GM12875 (cell line): ENCODE measurements at regions not wholly inside any gene's neighbourhood (a gene's known extent, or its start where the extent isn't known, plus 50 kb on each side); places are given as distances from the start of the nearest gene placed in this dataset.
"Not testable (repeated sequence)": the region's sequence is repeated elsewhere in the genome, so short reads cannot be mapped to it uniquely, and the experiment has no call there.

ENCODE experiments used
- H3K4me3 ChIP-seq: one replicate; pipeline ENCODE4 v1.5.1; 2011; ENCODE audit warnings: low read depth, low read length, control low read depth
- TF ChIP-seq, protein P1 (sequence below): IDR thresholded peaks from 2 replicates; pipeline ENCODE4 v1.5.1; 2011; ENCODE audit warnings: low read depth, mild to moderate bottlenecking, control low read depth, inconsistent platforms, low read length, moderate library complexity, borderline replicate concordance; ENCODE audit not compliant: insufficient read depth

DNA sequence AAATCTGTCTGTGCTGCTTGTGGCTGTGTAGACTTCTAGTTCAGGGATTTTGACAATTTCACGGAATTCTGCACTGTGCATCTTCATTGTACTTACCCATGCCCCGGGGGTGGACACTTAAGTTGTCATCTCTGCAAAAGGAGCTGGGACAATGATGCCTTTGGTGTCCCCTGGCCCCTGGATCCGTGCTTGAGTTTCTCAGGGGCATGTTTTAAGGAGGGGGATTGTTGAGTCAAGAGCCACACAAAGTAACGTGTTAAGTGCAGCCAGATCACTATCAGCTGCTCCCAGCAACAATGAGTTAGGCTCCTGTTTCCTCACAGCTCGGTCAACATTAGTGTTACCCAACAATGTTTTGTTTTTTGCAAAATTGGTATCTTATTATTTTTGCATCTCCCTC, 305.0 kb upstream of the DIO3 start:
- H3K4me3 ChIP-seq: no peak overlapping the region
- TF ChIP-seq, protein P1, sequence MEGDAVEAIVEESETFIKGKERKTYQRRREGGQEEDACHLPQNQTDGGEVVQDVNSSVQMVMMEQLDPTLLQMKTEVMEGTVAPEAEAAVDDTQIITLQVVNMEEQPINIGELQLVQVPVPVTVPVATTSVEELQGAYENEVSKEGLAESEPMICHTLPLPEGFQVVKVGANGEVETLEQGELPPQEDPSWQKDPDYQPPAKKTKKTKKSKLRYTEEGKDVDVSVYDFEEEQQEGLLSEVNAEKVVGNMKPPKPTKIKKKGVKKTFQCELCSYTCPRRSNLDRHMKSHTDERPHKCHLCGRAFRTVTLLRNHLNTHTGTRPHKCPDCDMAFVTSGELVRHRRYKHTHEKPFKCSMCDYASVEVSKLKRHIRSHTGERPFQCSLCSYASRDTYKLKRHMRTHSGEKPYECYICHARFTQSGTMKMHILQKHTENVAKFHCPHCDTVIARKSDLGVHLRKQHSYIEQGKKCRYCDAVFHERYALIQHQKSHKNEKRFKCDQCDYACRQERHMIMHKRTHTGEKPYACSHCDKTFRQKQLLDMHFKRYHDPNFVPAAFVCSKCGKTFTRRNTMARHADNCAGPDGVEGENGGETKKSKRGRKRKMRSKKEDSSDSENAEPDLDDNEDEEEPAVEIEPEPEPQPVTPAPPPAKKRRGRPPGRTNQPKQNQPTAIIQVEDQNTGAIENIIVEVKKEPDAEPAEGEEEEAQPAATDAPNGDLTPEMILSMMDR: no peak

DNA sequence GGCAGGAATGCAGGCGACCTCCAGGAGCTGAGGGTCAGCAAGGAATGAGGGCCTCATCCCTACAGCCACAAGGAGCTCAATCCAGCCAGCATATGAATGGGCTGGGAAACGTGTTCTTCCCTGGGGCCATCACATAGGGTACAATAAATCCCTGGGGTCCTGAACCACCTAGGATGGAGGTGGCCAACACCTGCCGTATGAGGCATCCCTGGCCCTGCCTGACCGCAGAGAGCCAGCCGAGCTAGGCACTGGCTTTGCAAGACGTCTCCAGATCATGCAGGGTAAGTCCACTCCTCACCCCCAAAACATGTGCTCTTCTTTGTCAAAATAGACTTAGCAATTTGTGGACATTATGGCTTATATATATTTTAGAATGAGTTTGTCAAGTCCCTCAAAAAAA, 303.7 kb upstream of the DIO3 start:
- H3K4me3 ChIP-seq: no peak overlapping the region
- TF ChIP-seq, protein P1: no peak

DNA sequence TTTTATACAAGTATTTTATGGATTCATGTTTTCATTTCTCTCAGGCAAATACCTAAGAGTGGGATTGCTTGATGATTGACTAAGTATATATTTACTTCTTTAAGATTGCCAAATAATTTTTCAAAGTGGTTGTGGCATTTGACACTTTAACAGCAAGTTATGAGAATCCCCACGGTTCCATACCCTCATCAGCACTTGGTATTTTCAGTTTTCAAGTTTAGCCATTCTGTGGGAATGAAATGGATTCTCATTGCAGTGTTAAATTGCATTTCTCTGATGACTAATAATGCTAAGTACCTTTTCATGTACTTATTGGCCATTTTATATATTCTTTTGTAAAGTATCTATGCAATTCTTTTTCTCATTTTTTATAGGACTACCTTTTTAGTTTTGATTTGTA, 301.5 kb upstream of the DIO3 start:
- H3K4me3 ChIP-seq: no peak overlapping the region
- TF ChIP-seq, protein P1: no peak

DNA sequence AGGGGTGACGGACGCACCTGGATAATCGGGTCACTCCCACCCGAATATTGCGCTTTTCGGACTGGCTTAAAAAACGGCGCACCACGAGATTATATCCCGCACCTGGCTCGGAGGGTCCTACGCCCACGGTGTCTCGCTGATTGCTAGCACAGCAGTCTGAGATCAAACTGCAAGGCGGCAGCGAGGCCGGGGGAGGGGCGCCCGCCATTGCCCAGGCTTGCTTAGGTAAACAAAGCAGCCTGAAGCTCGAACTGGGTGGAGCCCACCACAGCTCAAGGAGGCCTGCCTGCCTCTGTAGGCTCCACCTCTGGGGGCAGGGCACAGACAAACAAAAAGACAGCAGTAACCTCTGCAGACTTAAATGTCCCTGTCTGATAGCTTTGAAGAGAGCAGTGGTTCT, 294.9 kb upstream of the DIO3 start:
- not testable (repeated sequence) for H3K4me3 ChIP-seq

DNA sequence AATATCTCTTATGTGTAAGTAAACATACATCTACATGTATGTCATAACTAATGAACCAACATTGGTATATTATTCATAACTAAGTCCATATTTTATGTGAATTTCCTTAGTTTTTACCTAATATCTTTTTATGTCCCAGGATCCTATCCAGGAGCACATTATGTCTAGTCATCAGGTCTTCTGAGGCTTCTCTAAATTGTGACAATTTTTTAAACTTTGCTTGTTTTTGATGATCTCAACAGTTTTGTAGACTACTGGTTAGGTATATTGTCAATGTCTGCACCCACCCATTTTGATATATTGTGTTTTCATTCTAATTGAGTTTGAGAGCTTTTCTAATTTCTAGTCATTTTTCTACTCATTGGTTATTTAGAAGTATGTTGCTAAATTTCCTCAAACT, 288.2 kb upstream of the DIO3 start:
- H3K4me3 ChIP-seq: no peak overlapping the region
- TF ChIP-seq, protein P1: no peak

DNA sequence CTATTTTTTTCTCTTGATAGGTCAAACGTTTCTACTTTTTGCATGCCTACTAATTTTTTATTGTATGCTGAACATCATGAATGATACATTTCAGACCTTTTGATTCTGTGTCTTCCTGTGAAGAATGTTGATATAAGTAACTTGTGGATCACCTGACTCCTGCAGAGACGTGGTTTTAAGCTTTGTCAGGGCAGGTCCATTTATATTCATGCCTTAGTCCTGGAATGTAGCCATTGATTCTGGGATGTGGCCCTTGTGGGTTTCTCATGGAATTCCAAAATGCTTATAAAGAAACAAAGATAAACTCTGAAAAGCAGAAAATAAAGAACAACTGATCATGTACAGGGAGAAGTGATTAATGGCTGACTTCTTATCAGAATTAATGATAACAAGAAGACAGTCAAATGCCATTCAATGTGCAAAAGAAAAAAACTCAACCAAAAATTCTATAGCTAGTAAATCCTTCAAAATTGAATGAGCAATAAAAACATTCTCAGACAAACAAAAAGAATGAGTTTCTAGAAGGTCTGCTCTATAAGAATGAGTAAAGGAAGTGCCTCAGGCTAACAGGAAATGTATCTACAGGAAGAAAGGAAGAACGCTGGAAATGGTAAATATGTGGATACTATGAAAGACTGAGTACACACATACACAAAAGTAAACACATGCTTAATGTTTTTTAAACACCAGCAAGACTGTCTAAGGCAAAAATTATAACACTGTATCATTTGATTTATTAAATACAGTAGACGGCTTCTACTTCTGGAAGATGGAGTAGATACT, 284.8 kb upstream of the DIO3 start:
- TF ChIP-seq, protein P1: no peak
- H3K4me3 ChIP-seq: no peak overlapping the region

DNA sequence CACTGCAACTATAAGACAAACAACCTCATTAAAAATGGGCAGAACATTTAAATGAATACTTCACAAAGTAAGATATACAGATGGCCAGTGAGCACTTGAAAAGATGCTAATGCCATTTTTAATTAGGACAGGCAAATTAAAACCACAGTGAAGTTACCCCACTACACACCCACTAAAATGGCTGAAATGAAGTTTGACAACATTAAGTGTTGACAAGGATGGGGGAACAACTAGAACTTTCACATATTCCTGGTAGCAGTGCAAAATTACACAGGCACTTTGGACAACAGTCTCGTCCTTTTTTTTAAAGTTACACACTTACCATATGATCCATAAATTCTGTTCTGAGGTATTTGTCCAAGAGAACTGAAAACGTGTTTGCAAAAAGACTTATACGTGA, 278.9 kb upstream of the DIO3 start:
- H3K4me3 ChIP-seq: no peak overlapping the region
- TF ChIP-seq, protein P1: no peak
